ENCODE measurements at regions not wholly inside any gene's neighbourhood (a gene's known extent, or its start where the extent isn't known, plus 50 kb on each side); places are given as distances from the start of the nearest gene placed in this dataset.

DNA sequence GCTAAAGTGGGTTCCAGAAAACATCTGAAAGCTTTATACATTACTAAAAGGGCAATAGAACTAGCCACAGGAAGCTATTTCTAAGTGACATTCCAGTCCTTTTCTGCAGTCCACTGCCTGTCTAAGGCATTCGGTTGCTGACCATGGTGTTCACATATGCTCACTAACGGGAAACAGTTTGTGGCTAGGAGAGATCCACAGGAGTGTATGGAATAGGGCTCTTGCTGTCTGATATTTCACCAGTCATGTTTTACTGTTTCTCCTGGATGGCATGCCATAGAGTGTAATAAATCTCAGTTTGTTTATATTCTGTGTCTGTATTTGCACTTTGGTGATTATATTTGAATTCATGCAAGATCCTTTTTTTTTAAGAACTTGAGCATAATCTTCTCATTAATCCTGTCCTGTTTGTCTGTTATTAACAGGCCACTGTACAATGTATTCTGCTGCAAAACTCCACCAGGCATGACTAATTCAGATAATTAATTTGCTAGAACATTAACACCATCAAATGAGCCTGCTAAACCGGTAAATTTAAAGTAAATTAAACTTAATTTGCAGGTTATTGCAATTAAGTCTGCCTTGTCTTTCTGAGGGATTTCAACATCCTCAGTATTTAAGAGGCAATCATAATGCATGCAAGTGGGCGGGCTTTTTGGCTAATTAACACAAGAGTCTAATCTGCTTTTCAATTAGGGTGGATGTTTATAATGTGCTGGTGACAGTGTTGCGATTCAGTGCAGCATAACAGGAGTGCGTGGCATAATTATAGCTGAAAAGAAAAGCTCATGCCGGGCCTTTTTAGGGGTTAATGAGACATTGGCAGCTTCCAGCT is 201.3 kb downstream of the POU4F1 start:
- H4K20me1 ChIP-seq: no peaks in the 10 kb centered on the region
- H3K27me3 ChIP-seq: no peaks in the 10 kb centered on the region
- no peak overlapping the region for H3K9ac ChIP-seq
- no peak for TF ChIP-seq Cebpa-rat (IDR thresholded peaks at IDR 0.05)
- no peak overlapping the region for H3K27ac ChIP-seq
- no peak overlapping the region for H3K4me3 ChIP-seq
- no peaks in the 10 kb centered on the region for H3K36me3 ChIP-seq
- H3K9me3 ChIP-seq: no peaks in the 10 kb centered on the region
- H3K4me2 ChIP-seq: no peak overlapping the region
- H3K4me1 ChIP-seq: no peaks in the 10 kb centered on the region

DNA sequence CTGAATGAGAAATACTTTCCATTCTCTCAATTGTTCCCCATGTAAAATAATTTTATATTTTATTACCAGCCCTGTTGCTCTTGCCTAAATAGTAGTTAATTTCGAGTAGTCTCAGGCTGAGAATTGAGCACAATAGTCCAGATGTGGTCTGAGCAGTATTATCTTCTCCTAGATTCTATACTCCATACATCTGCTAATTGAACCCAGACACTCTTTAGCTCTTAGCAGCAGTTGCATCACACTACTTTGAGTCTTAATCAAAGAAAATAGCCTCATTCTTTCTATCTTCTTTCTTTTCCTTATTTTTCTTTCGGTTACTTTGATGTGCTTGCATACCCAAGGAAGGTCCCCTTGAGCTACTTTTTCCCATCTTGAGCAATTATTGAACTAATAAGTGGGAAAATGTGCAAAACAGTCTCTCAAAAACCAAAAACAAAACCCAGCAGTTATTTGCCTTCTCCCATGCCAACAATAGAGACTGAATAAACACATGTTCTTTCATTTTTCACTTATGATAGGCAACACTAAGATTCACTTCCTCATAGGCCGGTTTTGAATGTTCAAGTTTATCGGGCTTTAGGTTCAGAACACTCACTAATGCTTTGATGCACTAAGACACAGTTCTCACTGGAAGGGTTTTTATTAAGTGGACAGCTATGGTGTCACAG is 204.5 kb downstream of the POU4F1 start:
- peaks cover 3% of the 10 kb centered on the region for H3K4me1 ChIP-seq
- H3K9ac ChIP-seq: no peak overlapping the region
- TF ChIP-seq Cebpa-rat (IDR thresholded peaks at IDR 0.05): no peak
- no peaks in the 10 kb centered on the region for H3K36me3 ChIP-seq
- H3K27ac ChIP-seq: no peak overlapping the region
- no peak overlapping the region for H3K4me3 ChIP-seq
- H3K27me3 ChIP-seq: no peaks in the 10 kb centered on the region
- no peaks in the 10 kb centered on the region for H4K20me1 ChIP-seq
- H3K9me3 ChIP-seq: no peaks in the 10 kb centered on the region
- H3K4me2 ChIP-seq: no peak overlapping the region

DNA sequence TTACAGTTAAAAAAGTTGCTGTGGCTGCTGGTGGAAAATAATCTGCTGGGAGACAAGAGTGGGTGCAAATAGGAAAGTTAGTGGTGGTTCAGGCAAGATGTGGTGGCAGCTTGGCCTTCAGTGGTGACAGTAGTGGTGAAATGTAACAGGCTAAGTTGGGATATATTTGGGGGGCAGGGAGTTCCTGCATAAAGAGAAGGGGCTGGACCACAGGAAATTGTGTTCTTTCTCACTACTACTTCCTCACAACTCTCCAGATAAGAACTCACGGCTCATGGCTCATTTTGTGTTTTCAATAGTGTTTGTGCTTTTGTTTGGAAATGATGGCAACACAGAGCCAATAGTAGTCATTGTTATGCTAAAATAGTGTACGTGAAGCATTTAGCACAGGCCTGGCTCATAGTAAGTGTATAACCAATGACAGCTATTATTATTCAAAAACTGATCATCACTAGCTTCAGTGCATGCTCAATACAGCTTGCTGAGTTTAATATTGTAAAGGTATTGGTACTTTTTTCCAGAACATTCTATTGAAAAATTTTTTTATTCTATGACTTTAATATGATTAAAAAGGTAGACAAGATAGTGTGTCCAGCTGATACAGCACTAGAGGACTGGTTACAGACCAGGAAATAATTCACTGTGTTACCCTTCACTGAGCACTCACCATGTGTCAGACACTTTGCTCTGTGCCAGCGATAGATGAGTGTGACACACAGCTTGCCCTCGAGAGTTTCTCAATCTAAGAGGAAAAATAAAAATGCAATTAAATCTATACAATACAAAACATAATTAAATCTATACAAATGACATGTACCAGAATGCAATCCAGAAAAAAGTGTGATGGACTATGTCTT is 209.8 kb downstream of the POU4F1 start:
- Histone ChIP-seq H3K9me3 (no peaks in the 10 kb centered on the region), H3K27ac (no peak overlapping the region), H3K4me2 (peak overlapping the region; percentile 35), H3K4me1 (peaks cover 12% of the 10 kb centered on the region), H3K4me3 (no peak overlapping the region), H3K36me3 (no peaks in the 10 kb centered on the region), H4K20me1 (no peaks in the 10 kb centered on the region), H3K9ac (no peak overlapping the region), H3K27me3 (no peaks in the 10 kb centered on the region)
- no peak for TF ChIP-seq Cebpa-rat (IDR thresholded peaks at IDR 0.05)

DNA sequence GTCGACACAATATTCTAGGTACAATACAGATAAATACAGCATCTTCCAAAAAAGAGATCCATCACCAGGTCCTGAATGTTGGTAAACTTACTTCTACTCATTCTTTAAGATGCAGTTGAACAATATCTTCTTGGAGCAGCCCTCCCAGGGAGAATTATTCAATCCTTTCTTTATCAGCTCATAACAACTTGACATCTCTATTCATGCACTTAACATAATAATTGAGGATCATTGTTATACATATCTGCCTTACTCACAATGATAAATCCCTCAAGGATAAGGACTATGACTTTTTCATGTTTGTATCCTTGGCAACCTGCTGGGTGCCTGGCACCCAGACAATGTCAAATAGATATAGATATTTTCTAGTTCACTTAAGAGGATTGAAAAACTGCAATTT is 219.5 kb downstream of the POU4F1 start:
- peak overlapping the region; percentile 62 for H3K4me2 ChIP-seq
- H3K27me3 ChIP-seq: no peaks in the 10 kb centered on the region
- no peaks in the 10 kb centered on the region for H4K20me1 ChIP-seq
- TF ChIP-seq Cebpa-rat (IDR thresholded peaks at IDR 0.05): no peak
- H3K36me3 ChIP-seq: no peaks in the 10 kb centered on the region
- H3K27ac ChIP-seq: peak overlapping the region; percentile 68
- H3K9ac ChIP-seq: no peak overlapping the region
- H3K9me3 ChIP-seq: no peaks in the 10 kb centered on the region
- H3K4me3 ChIP-seq: no peak overlapping the region
- H3K4me1 ChIP-seq: peaks cover 26% of the 10 kb centered on the region

DNA sequence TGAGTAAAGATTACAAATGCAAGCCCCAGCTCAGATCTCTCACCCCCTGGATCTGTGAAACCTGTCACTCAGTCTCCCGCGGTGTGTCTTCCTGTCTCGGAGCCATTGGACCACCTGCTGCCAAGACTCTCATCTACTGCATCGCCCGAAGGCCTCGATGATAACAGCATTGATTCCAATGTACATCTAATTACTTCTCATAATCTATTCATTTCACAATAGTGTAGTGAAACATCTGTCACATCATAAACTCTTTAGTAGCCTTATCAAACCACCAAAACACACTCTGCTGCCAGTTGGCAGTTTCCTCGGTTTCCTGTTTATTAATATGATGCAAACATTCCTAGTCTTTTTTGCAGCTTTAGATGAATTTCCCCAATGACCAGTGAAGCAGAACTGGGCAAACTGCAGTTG is 220.3 kb downstream of the POU4F1 start:
- Histone ChIP-seq H3K27me3 (no peaks in the 10 kb centered on the region), H3K27ac (peak overlapping the region; percentile 68), H3K4me3 (peak overlapping the region; percentile 16; the same call in 1 of the 2 replicates), H3K9me3 (no peaks in the 10 kb centered on the region), H3K36me3 (no peaks in the 10 kb centered on the region), H3K4me2 (peak overlapping the region; percentile 62), H3K4me1 (peaks cover 26% of the 10 kb centered on the region), H3K9ac (peak overlapping the region; percentile 23; the same call in 1 of the 2 replicates), H4K20me1 (no peaks in the 10 kb centered on the region)
- no peak for TF ChIP-seq Cebpa-rat (IDR thresholded peaks at IDR 0.05)

DNA sequence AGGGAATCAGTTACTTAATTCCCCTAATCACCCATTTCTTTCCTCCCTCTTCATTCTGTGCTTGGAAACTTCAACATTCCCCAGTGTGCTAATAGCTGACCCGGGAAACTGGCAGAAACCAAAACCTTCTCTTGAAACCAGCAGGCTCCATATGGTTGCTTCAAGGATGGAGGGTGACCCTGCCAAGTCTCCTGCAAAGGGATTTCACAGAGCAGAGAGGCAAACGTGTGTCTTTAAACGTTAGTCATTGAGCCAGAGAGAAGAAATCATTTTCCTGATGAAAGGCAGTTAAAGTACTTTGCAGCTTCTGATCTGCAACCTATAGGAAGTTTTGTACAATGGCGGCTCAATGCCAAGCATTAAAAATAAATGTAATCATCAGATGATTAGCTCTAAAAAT is 220.9 kb downstream of the POU4F1 start:
- no peak for TF ChIP-seq Cebpa-rat (IDR thresholded peaks at IDR 0.05)
- H3K27me3 ChIP-seq: no peaks in the 10 kb centered on the region
- H3K36me3 ChIP-seq: no peaks in the 10 kb centered on the region
- H3K4me2 ChIP-seq: peak overlapping the region; percentile 62
- no peaks in the 10 kb centered on the region for H3K9me3 ChIP-seq
- H4K20me1 ChIP-seq: no peaks in the 10 kb centered on the region
- peak overlapping the region; percentile 16; the same call in 1 of the 2 replicates for H3K4me3 ChIP-seq
- peaks cover 26% of the 10 kb centered on the region for H3K4me1 ChIP-seq
- peak overlapping the region; percentile 23; the same call in 1 of the 2 replicates for H3K9ac ChIP-seq
- H3K27ac ChIP-seq: peak overlapping the region; percentile 68

DNA sequence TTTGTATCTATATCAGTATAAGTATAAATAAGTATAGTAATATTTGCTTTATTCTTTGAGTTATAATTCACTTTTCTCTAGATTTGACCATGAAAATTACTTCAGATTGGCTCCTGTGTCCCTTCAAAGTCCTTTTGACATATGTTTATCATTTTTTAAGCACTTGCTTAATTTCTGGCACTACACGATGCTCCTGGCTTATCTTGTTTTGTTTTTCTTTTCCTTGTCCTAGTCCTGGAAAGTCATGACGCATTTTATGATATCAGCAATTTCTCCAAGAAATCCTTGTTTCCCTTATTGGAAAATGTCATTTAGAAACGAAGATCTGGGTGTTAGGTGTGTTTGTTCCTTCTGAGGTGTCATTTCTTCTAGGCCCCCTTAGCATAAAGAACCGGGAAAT is 226.5 kb downstream of the POU4F1 start:
- Histone ChIP-seq H3K4me2 (no peak overlapping the region), H3K9me3 (peaks cover 10% of the 10 kb centered on the region), H3K9ac (no peak overlapping the region), H3K36me3 (no peaks in the 10 kb centered on the region), H3K4me1 (peaks cover 42% of the 10 kb centered on the region), H3K4me3 (no peak overlapping the region), H3K27ac (no peak overlapping the region), H3K27me3 (no peaks in the 10 kb centered on the region), H4K20me1 (no peaks in the 10 kb centered on the region)
- no peak for TF ChIP-seq Cebpa-rat (IDR thresholded peaks at IDR 0.05)

DNA sequence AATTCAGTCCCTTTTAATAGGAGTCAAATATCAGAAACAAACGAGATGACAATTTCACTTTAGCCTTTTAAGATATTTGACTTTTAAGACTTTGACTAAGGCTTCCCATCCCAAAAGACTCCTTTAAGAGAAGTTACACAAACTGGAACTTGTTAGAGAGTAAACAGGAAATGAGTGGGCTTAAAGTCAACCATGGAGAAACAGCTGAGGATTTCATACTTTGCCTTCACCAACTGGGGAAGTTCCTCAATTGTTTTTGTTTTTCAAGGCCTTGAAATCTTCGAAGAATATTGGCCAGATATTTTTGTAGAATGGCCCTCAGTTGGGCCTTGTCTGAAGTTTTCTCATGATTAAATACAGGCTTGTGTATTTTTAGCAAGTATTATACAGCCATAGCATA is 227.3 kb downstream of the POU4F1 start:
- peak overlapping the region; percentile 24; the same call in 1 of the 2 replicates for H3K4me2 ChIP-seq
- no peak overlapping the region for H3K4me3 ChIP-seq
- peaks cover 10% of the 10 kb centered on the region for H3K9me3 ChIP-seq
- 0 out of 2 replicates have a peak overlapping the region, but pooled peaks have one; percentile 1 for H3K27ac ChIP-seq
- no peaks in the 10 kb centered on the region for H3K36me3 ChIP-seq
- H3K9ac ChIP-seq: no peak overlapping the region
- TF ChIP-seq Cebpa-rat (IDR thresholded peaks at IDR 0.05): no peak
- peaks cover 42% of the 10 kb centered on the region for H3K4me1 ChIP-seq
- no peaks in the 10 kb centered on the region for H3K27me3 ChIP-seq
- H4K20me1 ChIP-seq: no peaks in the 10 kb centered on the region

DNA sequence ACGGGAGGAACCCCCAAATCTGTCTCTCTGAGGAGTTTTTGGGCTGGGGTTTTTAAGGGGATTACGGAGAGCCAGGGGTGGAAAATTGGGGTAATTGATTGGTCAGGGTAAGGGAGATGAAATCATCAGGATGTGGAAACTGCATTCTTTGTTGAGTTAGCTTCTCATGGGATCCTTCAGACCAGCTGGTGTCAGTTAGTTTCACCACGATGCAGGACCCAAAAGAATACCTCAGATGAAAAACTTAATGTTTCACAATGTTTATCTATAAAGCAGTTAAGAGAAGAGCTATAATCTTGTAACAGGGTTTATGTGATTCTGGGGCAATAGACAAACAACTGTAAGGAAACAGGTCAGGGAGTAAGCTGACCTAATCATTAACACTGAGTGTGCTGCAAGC is 230.8 kb downstream of the POU4F1 start:
- H3K4me3 ChIP-seq: no peak overlapping the region
- peaks cover 42% of the 10 kb centered on the region for H3K4me1 ChIP-seq
- no peaks in the 10 kb centered on the region for H3K27me3 ChIP-seq
- TF ChIP-seq Cebpa-rat (IDR thresholded peaks at IDR 0.05): no peak
- H3K36me3 ChIP-seq: no peaks in the 10 kb centered on the region
- no peaks in the 10 kb centered on the region for H4K20me1 ChIP-seq
- no peak overlapping the region for H3K9ac ChIP-seq
- 0 out of 2 replicates have a peak overlapping the region, but pooled peaks have one; percentile 17 for H3K4me2 ChIP-seq
- H3K9me3 ChIP-seq: peaks cover 10% of the 10 kb centered on the region
- peak overlapping the region; percentile 13; the same call in 1 of the 2 replicates for H3K27ac ChIP-seq

All from BLaER1 (cell line).